HEK293T (cell line): ENCODE measurements at regions not wholly inside any gene's neighbourhood (a gene's known extent, or its start where the extent isn't known, plus 50 kb on each side); places are given as distances from the start of the nearest gene placed in this dataset.

Experiments used
- ARNT ChIP-seq: fragments of 450-650 bp; IDR thresholded peaks from 2 replicates; pipeline ENCODE4 v1.6.1; 2017; ENCODE audit warnings: mild to moderate bottlenecking
- BHLHE40 ChIP-seq: fragments of 450-650 bp; IDR thresholded peaks from 2 replicates; pipeline ENCODE4 v1.6.1; 2016; ENCODE audit warnings: mild to moderate bottlenecking, moderate library complexity, borderline replicate concordance
- ELF4 ChIP-seq: fragments of 450-650 bp; IDR thresholded peaks from 2 replicates; pipeline ENCODE4 v1.6.1; 2017; ENCODE audit warnings: antibody characterized with exemption
- FOXA1 ChIP-seq: fragments of 450-650 bp; IDR thresholded peaks from 2 replicates; pipeline ENCODE4 v1.6.1; 2016; ENCODE audit warnings: mild to moderate bottlenecking
- FOXM1 ChIP-seq: fragments of 450-650 bp; IDR thresholded peaks from 2 replicates; pipeline ENCODE4 v1.6.1; 2017; ENCODE audit warnings: mild to moderate bottlenecking, borderline replicate concordance
- L3MBTL2 ChIP-seq: fragments of 450-650 bp; conservative IDR thresholded peaks from 2 replicates; pipeline ENCODE4 v1.6.1; 2016; ENCODE audit warnings: mild to moderate bottlenecking
- LEF1 ChIP-seq: fragments of 450-650 bp; IDR thresholded peaks from 2 replicates; pipeline ENCODE4 v1.6.1; 2017; ENCODE audit warnings: mild to moderate bottlenecking, borderline replicate concordance
- NFRKB ChIP-seq: fragments of 450-650 bp; IDR thresholded peaks from 2 replicates; pipeline ENCODE4 v1.6.1; 2016; ENCODE audit warnings: mild to moderate bottlenecking, moderate library complexity
- PKNOX1 ChIP-seq: fragments of 450-650 bp; IDR thresholded peaks from 2 replicates; pipeline ENCODE4 v1.6.1; 2016
- SP1 ChIP-seq: fragments of 450-650 bp; IDR thresholded peaks from 2 replicates; pipeline ENCODE4 v1.6.1; 2017
- TARDBP ChIP-seq: fragments of 450-650 bp; IDR thresholded peaks from 2 replicates; pipeline ENCODE4 v1.6.1; 2016
- ZNF384 ChIP-seq: fragments of 450-650 bp; IDR thresholded peaks from 2 replicates; pipeline ENCODE4 v1.6.1; 2016

DNA sequence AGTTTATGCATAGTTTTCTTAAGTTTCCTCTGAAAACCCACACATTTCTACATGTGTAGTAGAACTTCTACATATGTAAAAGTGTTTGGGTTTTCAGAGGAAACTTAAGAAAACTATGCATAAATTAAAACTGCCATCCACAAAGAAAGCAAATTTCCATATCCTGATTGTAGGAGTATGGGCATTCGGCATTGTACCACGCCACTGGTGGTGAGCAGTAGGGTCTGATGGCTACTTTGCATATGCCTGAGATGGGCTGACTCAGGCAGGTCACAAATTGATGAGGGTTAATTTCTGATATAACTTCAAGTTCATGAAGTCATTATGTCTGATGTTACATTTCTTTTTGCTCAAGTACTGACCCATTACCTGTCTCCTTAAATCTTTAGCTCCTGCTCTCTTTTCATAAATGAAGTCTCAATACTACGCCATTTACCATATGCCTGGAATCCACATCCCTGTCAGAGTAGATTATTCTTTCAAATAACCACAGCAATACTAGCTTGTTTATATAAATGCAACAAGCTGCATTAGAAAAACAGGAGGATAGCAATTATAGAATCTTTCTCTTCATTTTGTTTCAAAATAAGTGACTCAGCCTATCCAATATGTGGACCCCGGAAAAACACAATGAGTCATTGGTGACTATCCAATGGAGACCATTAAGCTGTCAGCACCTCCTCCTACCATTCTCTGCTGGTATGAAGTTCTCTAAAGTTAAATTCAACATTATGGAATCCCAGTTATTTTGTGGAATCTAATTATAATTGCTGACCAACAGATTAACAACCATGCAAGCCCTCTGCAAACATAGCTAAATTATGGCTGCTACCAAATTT lies 355.2 kb upstream of the UBE2E3 start:
- no peak for TF ChIP-seq L3MBTL2
- no peak for TF ChIP-seq LEF1
- TF ChIP-seq ZNF384, result no peak
- no peak for TF ChIP-seq FOXA1
- no peak for TF ChIP-seq BHLHE40
- no peak for TF ChIP-seq ARNT
- TF ChIP-seq FOXM1, result no peak
- TF ChIP-seq ELF4, result no peak
- TF ChIP-seq TARDBP, result no peak
- no peak for TF ChIP-seq PKNOX1
- no peak for TF ChIP-seq SP1
- no peak for TF ChIP-seq NFRKB
